Spleen (tissue), 11 donors: ENCODE measurements at regions not wholly inside any gene's neighbourhood (a gene's known extent, or its start where the extent isn't known, plus 50 kb on each side); places are given as distances from the start of the nearest gene placed in this dataset.

Experiments used
- DNase-seq: peaks from one replicate; pipeline ENCODE4 v3.0.0-alpha.2; 2020
- H3K27ac ChIP-seq, 8 donors: fragments of 200-600 bp; sonication (generic) in 7 of 8; 1 replicate in 4 of 8; 2 replicates in 4 of 8; pipeline versions ENCODE4 v1.5.0 to v1.8.0; 2016 to 2021; ENCODE audit warnings: inconsistent platforms in 4 of 8, mild to moderate bottlenecking in 4 of 8, moderate library complexity in 1 of 8
- H3K27me3 ChIP-seq, 7 donors: fragments of 200-600 bp; sonication (generic) in 6 of 7; replicated peaks in 1 of 7; 1 replicate in 4 of 7; 2 replicates in 3 of 7; pipeline versions ENCODE4 v1.5.0 to v1.8.0; 2016 to 2021; ENCODE audit warnings: inconsistent platforms in 3 of 7, mild to moderate bottlenecking in 1 of 7
- H3K36me3 ChIP-seq, 6 donors: fragments of 200-600 bp; sonication (generic) in 5 of 6; 1 replicate in 4 of 6; 2 replicates in 2 of 6; pipeline versions ENCODE4 v1.5.0 to v1.8.0; 2016 to 2021; ENCODE audit warnings: inconsistent platforms in 2 of 6
- H3K4me1 ChIP-seq, 6 donors: fragments of 200-600 bp; sonication (generic) in 5 of 6; 1 replicate in 3 of 6; 2 replicates in 3 of 6; pipeline versions ENCODE4 v1.5.0 to v1.8.0; 2016 to 2021; ENCODE audit warnings: inconsistent platforms in 3 of 6
- H3K4me3 ChIP-seq, 8 donors: fragments of 200-600 bp; sonication (generic) in 7 of 8; 1 replicate in 4 of 8; 2 replicates in 4 of 8; pipeline versions ENCODE4 v1.5.0 to v1.8.0; 2016 to 2021; ENCODE audit warnings: inconsistent platforms in 4 of 8, mild to moderate bottlenecking in 4 of 8, moderate library complexity in 2 of 8
- H3K9me3 ChIP-seq, 8 donors: fragments of 200-600 bp; sonication (generic) in 7 of 8; 1 replicate in 4 of 8; 2 replicates in 4 of 8; pipeline versions ENCODE4 v1.5.0 to v1.8.0; 2016 to 2021; ENCODE audit warnings: inconsistent platforms in 4 of 8
- CTCF ChIP-seq, 11 experiments: fragments of 200-600 bp in 7 of 11; fragments of 450-650 bp in 4 of 11; sonication (generic) in 4 of 11; IDR thresholded peaks in 8 of 11; conservative IDR thresholded peaks in 3 of 11; 1 replicate in 7 of 11; 2 replicates in 4 of 11; pipeline versions ENCODE4 v1.4.0 to v1.8.0; 2016 to 2021; ENCODE audit warnings: antibody characterized with exemption in 11 of 11, inconsistent platforms in 4 of 11, mild to moderate bottlenecking in 1 of 11
- POLR2A ChIP-seq, 3 donors: fragments of 450-650 bp; IDR thresholded peaks; one replicate each; pipeline ENCODE4 v1.5.1; 2017; ENCODE audit warnings: antibody characterized with exemption in 3 of 3, mild to moderate bottlenecking in 1 of 3
- POLR2AphosphoS5 ChIP-seq, 3 donors: sonication (generic); formaldehyde crosslinking; IDR thresholded peaks; one replicate each; pipeline ENCODE4 v1.5.1; 2017; ENCODE audit warnings: antibody characterized with exemption in 3 of 3
- WGBS, 5 donors: extraction: QIAGEN DNeasy Blood & Tissue Kit in 3 of 5; methylation state at CpG; one replicate each; pipeline versions ENCODE4 v1.1.5 to v1.1.7; 2013 to 2018; 5-methylcytosine and 5-hydroxymethylcytosine counted together
- intact Hi-C: fragments of 100-400 bp; cut with DNase I; formaldehyde crosslinking; loops from one replicate; pipeline ENCODE4 v1.15.0; 2023; ENCODE audit warnings: low total_unique reads
- donor health status: healthy with polysubstance abuse.
- donor health status: DM: no; HTN: no; CAD: no; lungs with moderate emphysema.
- donor health status: DM: no; HTN: no; CAD: no.
- donor health status: Bipolar disorder and iron deficiency.
- donor health status: healthy.
- donor health status: DM: no; HTN: no; CAD: no.
- donor health status: DM: yes; HTN: yes; CAD: no.

GRCh38 chr7:68414631-68415425 is 1183.4 kb upstream of the AUTS2 start:
- 70 to 92% (median 80%) methylated on average over 2 of the region's 2 CpGs for WGBS, 5 donors
- intact Hi-C loops: no loop called here
- H3K36me3 ChIP-seq: no peaks in the 10 kb centered on the region
- H3K27ac ChIP-seq: no peak overlapping the region
- TF ChIP-seq POLR2AphosphoS5 (IDR thresholded peaks at IDR 0.05): no peak
- no peak for TF ChIP-seq CTCF (IDR thresholded peaks at IDR 0.05 in 8 of 11, conservative IDR thresholded peaks at IDR 0.05 in 3 of 11)
- TF ChIP-seq POLR2A (IDR thresholded peaks at IDR 0.05): no peak
- DNase-seq: no peak
- no peaks in the 10 kb centered on the region for H3K4me1 ChIP-seq
- H3K4me3 ChIP-seq: no peak overlapping the region
- H3K9me3 ChIP-seq: peaks cover 0 to 37% (median 11%) of the 10 kb centered on the region in 8 donors
- no peaks in the 10 kb centered on the region for H3K27me3 ChIP-seq

GRCh38 chr7:68417002-68417401 is 1181.3 kb upstream of the AUTS2 start:
- Histone ChIP-seq H3K27ac (no peak overlapping the region), H3K9me3 (peaks cover 0 to 46% (median 15%) of the 10 kb centered on the region in 8 donors), H3K4me3 (no peak overlapping the region), H3K27me3 (no peaks in the 10 kb centered on the region), H3K36me3 (no peaks in the 10 kb centered on the region), H3K4me1 (no peaks in the 10 kb centered on the region)
- DNase-seq: no peak
- TF ChIP-seq CTCF (IDR thresholded peaks at IDR 0.05 in 8 of 11, conservative IDR thresholded peaks at IDR 0.05 in 3 of 11) (no peak), POLR2AphosphoS5 (IDR thresholded peaks at IDR 0.05) (no peak), POLR2A (IDR thresholded peaks at IDR 0.05) (no peak)
- intact Hi-C loops: no loop called here
- WGBS, 5 donors: 84 to 96% (median 90%) methylated on average over 2 of the region's 2 CpGs

GRCh38 chr7:68417659-68418058 is 1180.6 kb upstream of the AUTS2 start:
- 52 to 94% (median 70%) methylated on average over 1 of the region's 1 CpG for WGBS, 5 donors
- intact Hi-C loops: no loop called here
- H3K4me3 ChIP-seq: no peak overlapping the region
- no peak overlapping the region for H3K27ac ChIP-seq
- H3K9me3 ChIP-seq: peaks cover 0 to 46% (median 15%) of the 10 kb centered on the region in 8 donors
- no peaks in the 10 kb centered on the region for H3K4me1 ChIP-seq
- TF ChIP-seq POLR2A (IDR thresholded peaks at IDR 0.05) (no peak), POLR2AphosphoS5 (IDR thresholded peaks at IDR 0.05) (no peak), CTCF (IDR thresholded peaks at IDR 0.05 in 8 of 11, conservative IDR thresholded peaks at IDR 0.05 in 3 of 11) (no peak)
- no peaks in the 10 kb centered on the region for H3K27me3 ChIP-seq
- H3K36me3 ChIP-seq: no peaks in the 10 kb centered on the region
- DNase-seq: no peak

GRCh38 chr7:68420342-68421192 is 1177.7 kb upstream of the AUTS2 start:
- no peak overlapping the region for H3K27ac ChIP-seq

More at GRCh38 chr7:68420342-68421192, 1177.7 kb upstream of the AUTS2 start:
- no peak for TF ChIP-seq POLR2A (IDR thresholded peaks at IDR 0.05)
- no peak for TF ChIP-seq CTCF (IDR thresholded peaks at IDR 0.05 in 8 of 11, conservative IDR thresholded peaks at IDR 0.05 in 3 of 11)
- no peak for TF ChIP-seq POLR2AphosphoS5 (IDR thresholded peaks at IDR 0.05)
- no peak overlapping the region for H3K4me3 ChIP-seq
- no peak for DNase-seq
- 88 to 95% (median 90%) methylated on average over 11 of the region's 11 CpGs for WGBS, 5 donors
- no peaks in the 10 kb centered on the region for H3K36me3 ChIP-seq
- intact Hi-C loops: no loop called here
- no peaks in the 10 kb centered on the region for H3K27me3 ChIP-seq
- no peaks in the 10 kb centered on the region for H3K4me1 ChIP-seq
- peaks cover 0 to 36% (median 12%) of the 10 kb centered on the region in 8 donors for H3K9me3 ChIP-seq
